ENCODE measurements at regions not wholly inside any gene's neighbourhood (a gene's known extent, or its start where the extent isn't known, plus 50 kb on each side); places are given as distances from the start of the nearest gene placed in this dataset.

DNA sequence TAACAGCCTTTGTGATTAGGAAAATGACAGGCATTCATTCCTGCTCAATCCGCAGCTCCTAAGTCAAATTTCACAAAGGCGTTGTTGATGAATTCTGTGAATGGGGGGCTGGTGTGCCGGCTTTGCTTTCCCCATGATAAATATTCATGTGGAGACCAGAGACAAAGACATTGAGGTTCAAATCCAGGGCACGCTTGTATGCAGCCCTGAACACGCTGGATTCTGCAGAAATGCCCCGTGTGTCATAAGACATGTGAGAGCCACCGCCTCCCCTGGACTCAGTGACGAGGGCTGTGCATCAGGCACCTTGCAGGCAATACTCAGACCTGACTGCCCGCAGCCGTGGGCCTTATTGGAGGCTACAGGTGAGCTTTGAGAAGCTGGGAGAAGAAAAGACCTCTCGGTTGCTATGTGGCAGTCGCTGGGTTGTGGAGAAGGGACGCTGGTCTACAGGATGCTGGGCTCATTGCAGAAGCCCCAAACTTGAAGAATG lies 906.2 kb downstream of the BRD1 start:
- no peak overlapping the region for H3K27ac ChIP-seq (replicated peaks)
- H3K4me3 ChIP-seq (replicated peaks; ENCODE audit: insufficient read depth, low read length): no peak overlapping the region
- DNase-seq (ENCODE audit: low read depth in 1 of 2, low spot score in 1 of 2): no peak
- no peaks in the 10 kb centered on the region for H3K27me3 ChIP-seq (ENCODE audit: insufficient read depth, poor library complexity, severe bottlenecking)
- no peak for TF ChIP-seq POLR2AphosphoS5 (IDR thresholded peaks at IDR 0.05; ENCODE audit: low read depth)
- TF ChIP-seq, protein P1, sequence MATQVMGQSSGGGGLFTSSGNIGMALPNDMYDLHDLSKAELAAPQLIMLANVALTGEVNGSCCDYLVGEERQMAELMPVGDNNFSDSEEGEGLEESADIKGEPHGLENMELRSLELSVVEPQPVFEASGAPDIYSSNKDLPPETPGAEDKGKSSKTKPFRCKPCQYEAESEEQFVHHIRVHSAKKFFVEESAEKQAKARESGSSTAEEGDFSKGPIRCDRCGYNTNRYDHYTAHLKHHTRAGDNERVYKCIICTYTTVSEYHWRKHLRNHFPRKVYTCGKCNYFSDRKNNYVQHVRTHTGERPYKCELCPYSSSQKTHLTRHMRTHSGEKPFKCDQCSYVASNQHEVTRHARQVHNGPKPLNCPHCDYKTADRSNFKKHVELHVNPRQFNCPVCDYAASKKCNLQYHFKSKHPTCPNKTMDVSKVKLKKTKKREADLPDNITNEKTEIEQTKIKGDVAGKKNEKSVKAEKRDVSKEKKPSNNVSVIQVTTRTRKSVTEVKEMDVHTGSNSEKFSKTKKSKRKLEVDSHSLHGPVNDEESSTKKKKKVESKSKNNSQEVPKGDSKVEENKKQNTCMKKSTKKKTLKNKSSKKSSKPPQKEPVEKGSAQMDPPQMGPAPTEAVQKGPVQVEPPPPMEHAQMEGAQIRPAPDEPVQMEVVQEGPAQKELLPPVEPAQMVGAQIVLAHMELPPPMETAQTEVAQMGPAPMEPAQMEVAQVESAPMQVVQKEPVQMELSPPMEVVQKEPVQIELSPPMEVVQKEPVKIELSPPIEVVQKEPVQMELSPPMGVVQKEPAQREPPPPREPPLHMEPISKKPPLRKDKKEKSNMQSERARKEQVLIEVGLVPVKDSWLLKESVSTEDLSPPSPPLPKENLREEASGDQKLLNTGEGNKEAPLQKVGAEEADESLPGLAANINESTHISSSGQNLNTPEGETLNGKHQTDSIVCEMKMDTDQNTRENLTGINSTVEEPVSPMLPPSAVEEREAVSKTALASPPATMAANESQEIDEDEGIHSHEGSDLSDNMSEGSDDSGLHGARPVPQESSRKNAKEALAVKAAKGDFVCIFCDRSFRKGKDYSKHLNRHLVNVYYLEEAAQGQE (IDR thresholded peaks at IDR 0.05; ENCODE audit: insufficient replicate concordance, low read depth): no peak
- no peak for TF ChIP-seq SPI1 (IDR thresholded peaks at IDR 0.05; ENCODE audit: borderline replicate concordance, low read depth)
- TF ChIP-seq, protein P2, sequence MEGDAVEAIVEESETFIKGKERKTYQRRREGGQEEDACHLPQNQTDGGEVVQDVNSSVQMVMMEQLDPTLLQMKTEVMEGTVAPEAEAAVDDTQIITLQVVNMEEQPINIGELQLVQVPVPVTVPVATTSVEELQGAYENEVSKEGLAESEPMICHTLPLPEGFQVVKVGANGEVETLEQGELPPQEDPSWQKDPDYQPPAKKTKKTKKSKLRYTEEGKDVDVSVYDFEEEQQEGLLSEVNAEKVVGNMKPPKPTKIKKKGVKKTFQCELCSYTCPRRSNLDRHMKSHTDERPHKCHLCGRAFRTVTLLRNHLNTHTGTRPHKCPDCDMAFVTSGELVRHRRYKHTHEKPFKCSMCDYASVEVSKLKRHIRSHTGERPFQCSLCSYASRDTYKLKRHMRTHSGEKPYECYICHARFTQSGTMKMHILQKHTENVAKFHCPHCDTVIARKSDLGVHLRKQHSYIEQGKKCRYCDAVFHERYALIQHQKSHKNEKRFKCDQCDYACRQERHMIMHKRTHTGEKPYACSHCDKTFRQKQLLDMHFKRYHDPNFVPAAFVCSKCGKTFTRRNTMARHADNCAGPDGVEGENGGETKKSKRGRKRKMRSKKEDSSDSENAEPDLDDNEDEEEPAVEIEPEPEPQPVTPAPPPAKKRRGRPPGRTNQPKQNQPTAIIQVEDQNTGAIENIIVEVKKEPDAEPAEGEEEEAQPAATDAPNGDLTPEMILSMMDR (IDR thresholded peaks at IDR 0.05; ENCODE audit: insufficient read depth, low read length): no peak
- TF ChIP-seq GABPA (IDR thresholded peaks at IDR 0.05; ENCODE audit: low read depth): no peak

DNA sequence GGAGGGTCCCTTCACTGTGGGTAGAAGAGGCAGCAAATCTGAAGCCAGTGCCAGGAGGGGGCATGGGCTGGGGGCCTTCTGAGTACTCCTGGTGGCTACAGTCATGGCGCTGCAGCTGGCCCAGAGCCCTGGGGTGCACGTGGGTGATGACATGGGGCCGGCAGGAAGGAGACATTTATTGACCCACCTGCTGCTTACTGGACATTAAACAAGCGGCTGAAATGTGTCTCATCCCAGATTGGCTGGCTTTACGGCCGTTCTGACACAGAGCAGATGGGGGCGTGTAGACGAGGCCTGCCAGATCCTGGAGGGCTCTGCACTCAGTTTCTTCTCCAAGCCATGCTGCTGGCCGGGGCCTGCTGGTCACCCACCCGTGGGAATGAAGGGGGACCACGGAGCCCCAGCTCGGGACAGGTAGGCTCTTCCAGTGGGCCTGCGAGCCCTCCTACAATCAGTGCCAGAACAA lies 906.9 kb downstream of the BRD1 start:
- DNase-seq (ENCODE audit: low read depth in 1 of 2, low spot score in 1 of 2): no peak

DNA sequence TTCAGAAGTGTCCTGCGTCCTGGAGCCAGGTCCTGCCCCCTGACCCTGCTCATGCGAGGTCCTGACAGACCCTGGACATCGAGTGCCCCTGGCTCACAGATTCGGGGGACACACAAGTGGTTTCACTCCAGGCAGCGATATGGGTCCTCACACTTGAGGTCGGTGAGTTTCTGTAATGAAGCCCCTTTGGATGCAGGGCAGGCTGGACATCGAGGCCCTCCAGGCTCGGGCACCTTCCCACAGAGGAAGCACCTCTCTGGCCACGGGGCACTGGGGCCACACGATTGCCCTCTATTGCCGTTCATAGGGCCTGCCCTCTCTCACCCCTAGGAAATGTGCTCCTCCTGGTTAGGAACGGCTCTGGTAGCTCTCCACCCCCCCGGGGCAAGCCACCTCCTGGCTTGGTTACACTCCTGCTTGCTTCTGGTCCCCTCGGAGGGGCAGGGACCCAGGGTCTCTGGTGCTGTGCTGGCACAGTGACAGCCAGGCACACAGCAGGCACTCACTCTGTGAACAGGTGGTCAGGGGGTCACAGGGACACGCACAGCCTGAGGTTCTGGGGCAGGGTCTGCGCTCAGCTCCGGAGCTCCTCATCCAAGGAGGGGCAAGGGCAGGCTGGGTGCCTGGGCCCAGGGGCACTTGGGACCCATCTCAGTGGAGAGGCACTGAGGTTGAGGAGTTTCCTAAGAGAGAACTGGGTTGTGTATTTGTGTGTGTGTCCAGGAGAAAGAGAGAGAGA lies 907.7 kb downstream of the BRD1 start:
- H3K27ac ChIP-seq (replicated peaks): no peak overlapping the region
- no peaks in the 10 kb centered on the region for H3K27me3 ChIP-seq (ENCODE audit: insufficient read depth, poor library complexity, severe bottlenecking)
- TF ChIP-seq POLR2AphosphoS5 (IDR thresholded peaks at IDR 0.05; ENCODE audit: low read depth) (no peak), SPI1 (IDR thresholded peaks at IDR 0.05; ENCODE audit: borderline replicate concordance, low read depth) (no peak), GABPA (IDR thresholded peaks at IDR 0.05; ENCODE audit: low read depth) (no peak)
- TF ChIP-seq, protein P1 (IDR thresholded peaks at IDR 0.05; ENCODE audit: insufficient replicate concordance, low read depth): no peak
- TF ChIP-seq, protein P2 (IDR thresholded peaks at IDR 0.05; ENCODE audit: insufficient read depth, low read length): no peak
- DNase-seq (ENCODE audit: low read depth in 1 of 2, low spot score in 1 of 2): no peak
- H3K4me3 ChIP-seq (replicated peaks; ENCODE audit: insufficient read depth, low read length): no peak overlapping the region

More for the DNA sequence above, 906.9 kb downstream of the BRD1 start:
- no peak for TF ChIP-seq SPI1 (IDR thresholded peaks at IDR 0.05; ENCODE audit: borderline replicate concordance, low read depth)
- no peak for TF ChIP-seq GABPA (IDR thresholded peaks at IDR 0.05; ENCODE audit: low read depth)
- TF ChIP-seq POLR2AphosphoS5 (IDR thresholded peaks at IDR 0.05; ENCODE audit: low read depth): no peak
- TF ChIP-seq, protein P1 (IDR thresholded peaks at IDR 0.05; ENCODE audit: insufficient replicate concordance, low read depth): no peak
- TF ChIP-seq, protein P2 (IDR thresholded peaks at IDR 0.05; ENCODE audit: insufficient read depth, low read length): no peak
- H3K27me3 ChIP-seq (ENCODE audit: insufficient read depth, poor library complexity, severe bottlenecking): no peaks in the 10 kb centered on the region
- no peak overlapping the region for H3K27ac ChIP-seq (replicated peaks)
- no peak overlapping the region for H3K4me3 ChIP-seq (replicated peaks; ENCODE audit: insufficient read depth, low read length)

Measured in HL-60 (cell line).